ENCODE measurements at regions not wholly inside any gene's neighbourhood (a gene's known extent, or its start where the extent isn't known, plus 50 kb on each side); places are given as distances from the start of the nearest gene placed in this dataset.
A peak's percentile ranks its signal among the peaks of the same experiment; 100 is the strongest.
"Not testable (repeated sequence)": the region's sequence is repeated elsewhere in the genome, so short reads cannot be mapped to it uniquely, and the experiment has no call there.

- DNase-seq (ENCODE audit: low read depth) = no peak
These were observed 757.3 kb upstream of the AUTS2 start for GRCh38 chr7:68840991-68841390.

GRCh38 chr7:68843985-68844384 lies 754.3 kb upstream of the AUTS2 start:
- not testable (repeated sequence) for DNase-seq (ENCODE audit: low read depth)

- no peak for DNase-seq (ENCODE audit: low read depth)
These were observed 751.4 kb upstream of the AUTS2 start for GRCh38 chr7:68846811-68847325.

- no peak for DNase-seq (ENCODE audit: low read depth)
These were observed 745.0 kb upstream of the AUTS2 start for GRCh38 chr7:68853254-68853653.

- no peak for DNase-seq (ENCODE audit: low read depth)
These were observed 740.7 kb upstream of the AUTS2 start for GRCh38 chr7:68857571-68857970.

GRCh38 chr7:68858497-68858896 lies 739.8 kb upstream of the AUTS2 start:
- DNase-seq (ENCODE audit: low read depth) = no peak

GRCh38 chr7:68861171-68861570 lies 737.1 kb upstream of the AUTS2 start:
- no peak for DNase-seq (ENCODE audit: low read depth)

- DNase-seq (ENCODE audit: low read depth) = no peak
These were observed 736.0 kb upstream of the AUTS2 start for GRCh38 chr7:68862261-68862660.

GRCh38 chr7:68862736-68863135 lies 735.5 kb upstream of the AUTS2 start:
- no peak for DNase-seq (ENCODE audit: low read depth)

- no peak for DNase-seq (ENCODE audit: low read depth)
These were observed 732.7 kb upstream of the AUTS2 start for GRCh38 chr7:68865351-68866199.

- DNase-seq (ENCODE audit: low read depth) = no peak
These were observed 732.1 kb upstream of the AUTS2 start for GRCh38 chr7:68866200-68866570.

GRCh38 chr7:68866721-68867120 lies 731.6 kb upstream of the AUTS2 start:
- not testable (repeated sequence) for DNase-seq (ENCODE audit: low read depth)

- DNase-seq (ENCODE audit: low read depth) = no peak
These were observed 729.3 kb upstream of the AUTS2 start for GRCh38 chr7:68868978-68869377.

GRCh38 chr7:68873616-68874015 lies 724.7 kb upstream of the AUTS2 start:
- DNase-seq (ENCODE audit: low read depth) = no peak

GRCh38 chr7:68875857-68876256 lies 722.4 kb upstream of the AUTS2 start:
- DNase-seq (ENCODE audit: low read depth) = no peak

- DNase-seq (ENCODE audit: low read depth) = not testable (repeated sequence)
These were observed 711.2 kb upstream of the AUTS2 start for GRCh38 chr7:68887116-68887515.

- no peak for DNase-seq (ENCODE audit: low read depth)
These were observed 709.3 kb upstream of the AUTS2 start for GRCh38 chr7:68888971-68889385.

GRCh38 chr7:68892236-68892635 lies 706.0 kb upstream of the AUTS2 start:
- DNase-seq (ENCODE audit: low read depth) = peak; percentile 24

GRCh38 chr7:68893411-68893810 lies 704.9 kb upstream of the AUTS2 start:
- no peak for DNase-seq (ENCODE audit: low read depth)

GRCh38 chr7:68899156-68899555 lies 699.1 kb upstream of the AUTS2 start:
- DNase-seq (ENCODE audit: low read depth) = not testable (repeated sequence)

- no peak for DNase-seq (ENCODE audit: low read depth)
These were observed 698.2 kb upstream of the AUTS2 start for GRCh38 chr7:68900096-68900495.

- DNase-seq (ENCODE audit: low read depth) = no peak
These were observed 693.6 kb upstream of the AUTS2 start for GRCh38 chr7:68904630-68905029.

- DNase-seq (ENCODE audit: low read depth) = no peak
These were observed 686.5 kb upstream of the AUTS2 start for GRCh38 chr7:68911754-68912153.

GRCh38 chr7:68914006-68914405 lies 684.3 kb upstream of the AUTS2 start:
- DNase-seq (ENCODE audit: low read depth) = no peak
